Embryonic facial prominence (tissue), 1 donor: ENCODE measurements at regions not wholly inside any gene's neighbourhood (a gene's known extent, or its start where the extent isn't known, plus 50 kb on each side); places are given as distances from the start of the nearest gene placed in this dataset.

Experiments used
- DNase-seq: peaks from one replicate; pipeline ENCODE4 v3.0.0-alpha.2; 2016; ENCODE audit errors: extremely low spot score

- DNase-seq: no peak
These were observed 1026.9 kb downstream of the LRFN5 start for GRCh38 chr14:42633504-42634095.

- no peak for DNase-seq
These were observed 1022.9 kb downstream of the LRFN5 start for GRCh38 chr14:42629553-42629952.

GRCh38 chr14:42628602-42629001 lies 1021.9 kb downstream of the LRFN5 start:
- DNase-seq: no peak

- no peak for DNase-seq
These were observed 1020.3 kb downstream of the LRFN5 start for GRCh38 chr14:42626986-42627385.

GRCh38 chr14:42624980-42625761 lies 1018.5 kb downstream of the LRFN5 start:
- DNase-seq: no peak

GRCh38 chr14:42617005-42617404 lies 1010.3 kb downstream of the LRFN5 start:
- no peak for DNase-seq

GRCh38 chr14:42606839-42607238 lies 1000.2 kb downstream of the LRFN5 start:
- DNase-seq: no peak

GRCh38 chr14:42602336-42602845 lies 995.7 kb downstream of the LRFN5 start:
- DNase-seq: no peak

GRCh38 chr14:42572032-42572431 lies 965.4 kb downstream of the LRFN5 start:
- no peak for DNase-seq

- DNase-seq: no peak
These were observed 962.6 kb downstream of the LRFN5 start for GRCh38 chr14:42569227-42569626.

GRCh38 chr14:42565556-42565955 lies 958.9 kb downstream of the LRFN5 start:
- no peak for DNase-seq

GRCh38 chr14:42563313-42563712 lies 956.6 kb downstream of the LRFN5 start:
- DNase-seq: no peak

- no peak for DNase-seq
These were observed 949.9 kb downstream of the LRFN5 start for GRCh38 chr14:42556551-42556950.

- no peak for DNase-seq
These were observed 948.7 kb downstream of the LRFN5 start for GRCh38 chr14:42555365-42555764.

GRCh38 chr14:42554091-42554490 lies 947.4 kb downstream of the LRFN5 start:
- no peak for DNase-seq

- DNase-seq: no peak
These were observed 943.6 kb downstream of the LRFN5 start for GRCh38 chr14:42550310-42550709.

- DNase-seq: no peak
These were observed 941.7 kb downstream of the LRFN5 start for GRCh38 chr14:42548349-42548748.

- DNase-seq: no peak
These were observed 939.0 kb downstream of the LRFN5 start for GRCh38 chr14:42545636-42546035.

GRCh38 chr14:42541535-42542001 lies 934.9 kb downstream of the LRFN5 start:
- DNase-seq: no peak

- DNase-seq: no peak
These were observed 928.7 kb downstream of the LRFN5 start for GRCh38 chr14:42535397-42535796.

GRCh38 chr14:42533476-42533875 lies 926.8 kb downstream of the LRFN5 start:
- DNase-seq: no peak

GRCh38 chr14:42532194-42532593 lies 925.5 kb downstream of the LRFN5 start:
- DNase-seq: no peak

GRCh38 chr14:42527141-42527540 lies 920.5 kb downstream of the LRFN5 start:
- no peak for DNase-seq
